K562 (cell line): ENCODE measurements at regions not wholly inside any gene's neighbourhood (a gene's known extent, or its start where the extent isn't known, plus 50 kb on each side); places are given as distances from the start of the nearest gene placed in this dataset.

Experiments used
- ASH1L ChIP-seq: fragments of 450-650 bp; IDR thresholded peaks from 2 replicates; pipeline ENCODE4 v1.6.1; 2018; ENCODE audit warnings: borderline replicate concordance, mild to moderate bottlenecking, low read depth; ENCODE audit not compliant: partially characterized antibody
- BCOR ChIP-seq: fragments of 450-650 bp; IDR thresholded peaks from 2 replicates; pipeline ENCODE4 v1.6.1; 2016
- CHCHD3 ChIP-seq: fragments of 250-450 bp; sonication (Bioruptor Pico); IDR thresholded peaks from 2 replicates; pipeline ENCODE4 v2.1.2; 2022; ENCODE audit warnings: mild to moderate bottlenecking
- DDX20 ChIP-seq: fragments of 450-650 bp; IDR thresholded peaks from 2 replicates; pipeline ENCODE4 v1.6.1; 2016; ENCODE audit warnings: missing genetic modification characterization, low read depth, mild to moderate bottlenecking, missing compliant biosample characterization, moderate library complexity
- EP300 ChIP-seq: IDR thresholded peaks from 2 replicates; pipeline ENCODE4 v1.6.1; 2012; ENCODE audit warnings: low read length, improper control_type of control experiment
- EP400 ChIP-seq: fragments of 450-650 bp; IDR thresholded peaks from 2 replicates; pipeline ENCODE4 v1.6.1; 2017; ENCODE audit warnings: antibody characterized with exemption, mild to moderate bottlenecking, moderate library complexity
- ETS2 ChIP-seq: IDR thresholded peaks from 2 replicates; pipeline ENCODE4 v1.6.1; 2016; ENCODE audit warnings: borderline replicate concordance, missing genetic modification characterization, mild to moderate bottlenecking, moderate library complexity, missing compliant biosample characterization; ENCODE audit not compliant: poor library complexity, severe bottlenecking
- JUND ChIP-seq, 2 experiments: IDR thresholded peaks; 2 replicates in 1 of 2; 3 replicates in 1 of 2; pipeline ENCODE4 v1.6.1; 2011; ENCODE audit warnings: borderline replicate concordance in 2 of 2, low read depth in 2 of 2, low read length in 2 of 2, improper control_type of control experiment in 1 of 2, missing biosample characterization in 1 of 2, missing genetic modification characterization in 1 of 2, missing genetic modification reagents in 1 of 2
- NFE2 ChIP-seq: IDR thresholded peaks from 2 replicates; pipeline ENCODE4 v1.6.1; 2014; ENCODE audit warnings: antibody characterized with exemption, low read depth
- NR3C1 ChIP-seq: sonication (generic); formaldehyde crosslinking; IDR thresholded peaks from 2 replicates; pipeline ENCODE4 v1.8.1; 2022; ENCODE audit warnings: missing genetic modification reagents
- NR4A1 ChIP-seq, 2 experiments: fragments of 250-450 bp in 1 of 2; fragments of 450-650 bp in 1 of 2; sonication (Bioruptor Pico) in 1 of 2; IDR thresholded peaks; 2 replicates each; pipeline versions ENCODE4 v1.4.0 to v1.6.1; 2016 to 2020; ENCODE audit warnings: mild to moderate bottlenecking in 2 of 2, missing compliant biosample characterization in 1 of 2, missing genetic modification characterization in 1 of 2, moderate library complexity in 1 of 2
- PTBP1 ChIP-seq: fragments of 200-400 bp; formaldehyde crosslinking; IDR thresholded peaks from 2 replicates; pipeline ENCODE4 v1.6.1; 2017; ENCODE audit warnings: low read depth, low read length
- RAD51 ChIP-seq: fragments of 450-650 bp; IDR thresholded peaks from 2 replicates; pipeline ENCODE4 v1.7.1; 2016; ENCODE audit warnings: low read depth, mild to moderate bottlenecking, borderline replicate concordance
- TARDBP ChIP-seq: fragments of 450-650 bp; IDR thresholded peaks from 2 replicates; pipeline ENCODE4 v1.6.1; 2016
- TEAD4 ChIP-seq, 2 experiments: sonication (generic) in 1 of 2; formaldehyde crosslinking in 1 of 2; IDR thresholded peaks; 2 replicates each; pipeline versions ENCODE4 v1.6.1 to v1.8.0; 2012 to 2022; ENCODE audit warnings: borderline replicate concordance in 1 of 2, inconsistent platforms in 1 of 2, low read length in 1 of 2, mild to moderate bottlenecking in 1 of 2, missing genetic modification reagents in 1 of 2
- ZKSCAN3 ChIP-seq: fragments of 250-450 bp; sonication (Bioruptor Pico); IDR thresholded peaks from 2 replicates; pipeline ENCODE4 v1.4.0; 2020
- ZNF217 ChIP-seq: sonication (generic); formaldehyde crosslinking; IDR thresholded peaks from 2 replicates; pipeline ENCODE4 v1.8.0; 2022; ENCODE audit warnings: mild to moderate bottlenecking, missing genetic modification reagents
- TF ChIP-seq, protein P1 (sequence below): IDR thresholded peaks from 2 replicates; pipeline ENCODE4 v1.6.1; 2014; ENCODE audit warnings: antibody characterized with exemption
- TF ChIP-seq, protein P2 (sequence below): fragments of 250-450 bp; sonication (Bioruptor Pico); IDR thresholded peaks from 2 replicates; pipeline ENCODE4 v1.5.0; 2022; ENCODE audit warnings: mild to moderate bottlenecking
- TF ChIP-seq, protein P3 (sequence below): fragments of 450-650 bp; conservative IDR thresholded peaks from 2 replicates; pipeline ENCODE4 v1.6.1; 2016; ENCODE audit warnings: missing genetic modification characterization, low read depth, mild to moderate bottlenecking, control low read depth, missing compliant biosample characterization

DNA sequence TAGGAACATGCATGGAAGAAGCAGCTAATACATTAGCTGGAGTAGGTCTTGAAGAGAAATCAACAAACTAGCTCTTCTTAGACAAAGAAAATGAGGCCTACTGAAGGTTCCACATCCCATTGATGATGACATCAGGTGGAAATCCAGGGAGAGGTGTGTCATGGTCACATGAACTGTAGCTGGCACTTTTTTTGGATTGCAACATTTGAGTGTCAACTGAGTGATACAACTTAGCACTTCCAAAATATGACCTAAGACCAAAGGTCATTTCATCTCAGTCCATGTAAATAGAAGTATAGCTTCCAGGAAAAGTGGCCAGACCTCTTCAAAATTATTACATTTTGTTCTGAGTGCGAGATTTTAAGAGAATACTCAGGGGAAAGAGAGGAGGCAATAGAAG is 117.2 kb upstream of the MEIS2 start (continued):
- TF ChIP-seq RAD51 (no peak), NR4A1 (CRISPR knock-in tag; IDR thresholded peaks at IDR 0.05) (no peak), NR4A1 (tag; IDR thresholded peaks at IDR 0.05) (no peak), ASH1L (no peak), ETS2 (no peak), NR3C1 (CRISPR knock-in tag) (no peak), DDX20 (tag) (no peak), JUND (IDR thresholded peaks at IDR 0.05; ENCODE audit: borderline replicate concordance, low read depth, low read length) (peak; percentile 4; the same call in 1 of the 2 replicates), JUND (tag; IDR thresholded peaks at IDR 0.05; ENCODE audit: borderline replicate concordance, low read depth, low read length) (no peak), EP300 (peak; percentile 33; the same call in 1 of the 2 replicates), PTBP1 (no peak), TEAD4 (IDR thresholded peaks at IDR 0.05; ENCODE audit: low read length) (no peak), TEAD4 (CRISPR knock-in tag; IDR thresholded peaks at IDR 0.05; ENCODE audit: borderline replicate concordance) (no peak), BCOR (no peak), ZNF217 (no peak), ZKSCAN3 (CRISPR knock-in tag) (no peak), CHCHD3 (CRISPR knock-in tag) (no peak), NFE2 (no peak), TARDBP (no peak), EP400 (no peak)
- TF ChIP-seq, protein P1, sequence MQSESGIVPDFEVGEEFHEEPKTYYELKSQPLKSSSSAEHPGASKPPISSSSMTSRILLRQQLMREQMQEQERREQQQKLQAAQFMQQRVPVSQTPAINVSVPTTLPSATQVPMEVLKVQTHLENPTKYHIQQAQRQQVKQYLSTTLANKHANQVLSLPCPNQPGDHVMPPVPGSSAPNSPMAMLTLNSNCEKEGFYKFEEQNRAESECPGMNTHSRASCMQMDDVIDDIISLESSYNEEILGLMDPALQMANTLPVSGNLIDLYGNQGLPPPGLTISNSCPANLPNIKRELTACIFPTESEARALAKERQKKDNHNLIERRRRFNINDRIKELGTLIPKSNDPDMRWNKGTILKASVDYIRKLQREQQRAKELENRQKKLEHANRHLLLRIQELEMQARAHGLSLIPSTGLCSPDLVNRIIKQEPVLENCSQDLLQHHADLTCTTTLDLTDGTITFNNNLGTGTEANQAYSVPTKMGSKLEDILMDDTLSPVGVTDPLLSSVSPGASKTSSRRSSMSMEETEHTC = no peak
- TF ChIP-seq, protein P2, sequence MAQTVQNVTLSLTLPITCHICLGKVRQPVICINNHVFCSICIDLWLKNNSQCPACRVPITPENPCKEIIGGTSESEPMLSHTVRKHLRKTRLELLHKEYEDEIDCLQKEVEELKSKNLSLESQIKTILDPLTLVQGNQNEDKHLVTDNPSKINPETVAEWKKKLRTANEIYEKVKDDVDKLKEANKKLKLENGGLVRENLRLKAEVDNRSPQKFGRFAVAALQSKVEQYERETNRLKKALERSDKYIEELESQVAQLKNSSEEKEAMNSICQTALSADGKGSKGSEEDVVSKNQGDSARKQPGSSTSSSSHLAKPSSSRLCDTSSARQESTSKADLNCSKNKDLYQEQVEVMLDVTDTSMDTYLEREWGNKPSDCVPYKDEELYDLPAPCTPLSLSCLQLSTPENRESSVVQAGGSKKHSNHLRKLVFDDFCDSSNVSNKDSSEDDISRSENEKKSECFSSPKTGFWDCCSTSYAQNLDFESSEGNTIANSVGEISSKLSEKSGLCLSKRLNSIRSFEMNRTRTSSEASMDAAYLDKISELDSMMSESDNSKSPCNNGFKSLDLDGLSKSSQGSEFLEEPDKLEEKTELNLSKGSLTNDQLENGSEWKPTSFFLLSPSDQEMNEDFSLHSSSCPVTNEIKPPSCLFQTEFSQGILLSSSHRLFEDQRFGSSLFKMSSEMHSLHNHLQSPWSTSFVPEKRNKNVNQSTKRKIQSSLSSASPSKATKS (CRISPR knock-in tag) = no peak
- TF ChIP-seq, protein P3, sequence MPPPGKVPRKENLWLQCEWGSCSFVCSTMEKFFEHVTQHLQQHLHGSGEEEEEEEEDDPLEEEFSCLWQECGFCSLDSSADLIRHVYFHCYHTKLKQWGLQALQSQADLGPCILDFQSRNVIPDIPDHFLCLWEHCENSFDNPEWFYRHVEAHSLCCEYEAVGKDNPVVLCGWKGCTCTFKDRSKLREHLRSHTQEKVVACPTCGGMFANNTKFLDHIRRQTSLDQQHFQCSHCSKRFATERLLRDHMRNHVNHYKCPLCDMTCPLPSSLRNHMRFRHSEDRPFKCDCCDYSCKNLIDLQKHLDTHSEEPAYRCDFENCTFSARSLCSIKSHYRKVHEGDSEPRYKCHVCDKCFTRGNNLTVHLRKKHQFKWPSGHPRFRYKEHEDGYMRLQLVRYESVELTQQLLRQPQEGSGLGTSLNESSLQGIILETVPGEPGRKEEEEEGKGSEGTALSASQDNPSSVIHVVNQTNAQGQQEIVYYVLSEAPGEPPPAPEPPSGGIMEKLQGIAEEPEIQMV = no peak
